ENCODE measurements at regions not wholly inside any gene's neighbourhood (a gene's known extent, or its start where the extent isn't known, plus 50 kb on each side); places are given as distances from the start of the nearest gene placed in this dataset.

GRCh38 chr14:85115921-85116320, 414.0 kb upstream of the FLRT2 start:
- TF ChIP-seq POLR2A (IDR thresholded peaks at IDR 0.05; ENCODE audit: low read length) (no peak), GATA1 (IDR thresholded peaks at IDR 0.05; ENCODE audit: low read depth, low read length) (no peak)
- DNase-seq, result no peak

DNA sequence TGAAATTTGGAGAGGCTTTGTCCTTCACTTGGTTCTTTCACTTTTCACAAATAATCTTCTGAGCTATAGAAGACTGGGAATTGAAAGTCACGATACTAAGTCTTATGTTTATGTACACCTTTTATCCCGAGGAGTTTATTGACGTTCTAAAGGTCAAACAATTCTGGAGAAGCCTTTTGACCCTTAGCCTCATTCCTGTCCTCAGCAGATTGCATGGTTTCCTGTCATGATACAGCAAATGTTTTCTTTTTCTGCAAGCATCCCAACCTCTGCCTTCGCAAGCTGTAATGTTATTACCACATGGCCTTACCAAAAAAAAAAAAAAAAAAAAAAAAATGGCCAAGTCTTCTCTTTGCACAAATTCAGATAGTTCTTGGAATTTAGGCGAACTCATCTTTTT, 411.7 kb upstream of the FLRT2 start:
- no peak for DNase-seq
- TF ChIP-seq GATA1 (IDR thresholded peaks at IDR 0.05; ENCODE audit: low read depth, low read length) (no peak), POLR2A (IDR thresholded peaks at IDR 0.05; ENCODE audit: low read length) (no peak)

GRCh38 chr14:85122690-85123089, 407.3 kb upstream of the FLRT2 start:
- DNase-seq, result no peak
- TF ChIP-seq POLR2A (IDR thresholded peaks at IDR 0.05; ENCODE audit: low read length) (no peak), GATA1 (IDR thresholded peaks at IDR 0.05; ENCODE audit: low read depth, low read length) (no peak)

DNA sequence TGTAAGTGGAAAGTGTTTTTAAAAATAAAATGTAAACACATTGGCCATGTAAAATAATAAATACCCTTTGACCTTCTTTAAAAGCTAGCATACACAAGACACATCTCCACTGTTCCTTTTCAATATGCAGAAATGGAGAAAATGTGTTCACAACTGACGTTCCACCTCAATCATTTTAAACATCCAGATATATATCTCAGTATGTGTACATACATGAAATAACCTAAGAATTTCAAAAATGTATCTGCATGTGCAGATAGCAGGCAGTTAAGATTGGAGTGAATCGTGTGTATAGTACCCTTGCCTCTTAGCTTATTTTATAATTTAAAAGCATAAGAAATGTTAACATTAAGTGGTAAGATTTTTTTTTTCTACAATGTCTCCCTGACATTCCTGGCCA, 406.2 kb upstream of the FLRT2 start:
- DNase-seq, result no peak
- TF ChIP-seq GATA1 (IDR thresholded peaks at IDR 0.05; ENCODE audit: low read depth, low read length), result no peak
- TF ChIP-seq POLR2A (IDR thresholded peaks at IDR 0.05; ENCODE audit: low read length), result no peak

- TF ChIP-seq POLR2A (IDR thresholded peaks at IDR 0.05; ENCODE audit: low read length) (no peak), GATA1 (IDR thresholded peaks at IDR 0.05; ENCODE audit: low read depth, low read length) (no peak)
Observed at GRCh38 chr14:85124631-85125290, 405.2 kb upstream of the FLRT2 start.

GRCh38 chr14:85125291-85125670, 404.7 kb upstream of the FLRT2 start:
- no peak for TF ChIP-seq POLR2A (IDR thresholded peaks at IDR 0.05; ENCODE audit: low read length)
- no peak for TF ChIP-seq GATA1 (IDR thresholded peaks at IDR 0.05; ENCODE audit: low read depth, low read length)
- no peak for DNase-seq

More at GRCh38 chr14:85124631-85125290, 405.2 kb upstream of the FLRT2 start:
- no peak for DNase-seq

DNA sequence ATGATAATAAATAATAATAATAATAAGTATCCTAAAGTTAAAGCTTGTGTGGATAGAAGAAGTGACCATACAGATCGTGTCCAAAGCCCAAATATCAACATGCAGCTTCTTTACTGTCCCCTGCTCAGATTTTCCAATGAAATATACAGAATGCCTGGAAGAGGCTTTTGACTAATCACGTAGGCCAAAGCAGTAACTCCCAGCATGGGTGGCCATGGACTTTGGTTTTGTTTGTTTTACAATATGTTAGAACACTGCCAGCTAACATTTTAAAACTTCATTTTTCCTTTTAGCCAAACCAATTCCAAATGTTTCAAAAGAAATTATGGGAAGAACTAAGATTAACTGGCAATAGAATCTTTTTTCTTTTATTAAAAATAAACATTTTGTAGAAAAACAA, 400.0 kb upstream of the FLRT2 start:
- TF ChIP-seq POLR2A (IDR thresholded peaks at IDR 0.05; ENCODE audit: low read length) (no peak), GATA1 (IDR thresholded peaks at IDR 0.05; ENCODE audit: low read depth, low read length) (no peak)
- no peak for DNase-seq

GRCh38 chr14:85131226-85131922, 398.6 kb upstream of the FLRT2 start:
- TF ChIP-seq GATA1 (IDR thresholded peaks at IDR 0.05; ENCODE audit: low read depth, low read length) (no peak), POLR2A (IDR thresholded peaks at IDR 0.05; ENCODE audit: low read length) (no peak)
- no peak for DNase-seq

DNA sequence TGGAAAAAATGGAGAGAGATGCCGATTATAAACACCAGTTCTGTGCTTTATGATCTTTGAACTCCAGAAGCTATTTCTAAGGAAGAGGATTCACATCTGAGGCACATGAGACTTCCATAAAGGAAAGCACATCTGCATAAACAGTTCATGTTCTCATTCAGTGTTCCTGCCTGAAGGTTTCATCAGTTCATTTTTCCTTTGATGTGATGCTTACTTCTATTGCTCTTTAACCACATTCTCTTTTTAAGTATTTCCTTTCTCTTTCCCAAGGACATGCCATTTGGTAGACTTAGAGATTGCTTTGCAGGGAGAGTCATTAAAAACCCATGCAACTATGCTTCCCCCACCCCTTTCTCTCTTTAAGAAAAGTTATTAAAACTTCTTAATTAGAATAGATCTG, 387.0 kb upstream of the FLRT2 start:
- no peak for DNase-seq
- no peak for TF ChIP-seq POLR2A (IDR thresholded peaks at IDR 0.05; ENCODE audit: low read length)
- no peak for TF ChIP-seq GATA1 (IDR thresholded peaks at IDR 0.05; ENCODE audit: low read depth, low read length)

GRCh38 chr14:85146779-85147178, 383.2 kb upstream of the FLRT2 start:
- DNase-seq, result no peak
- TF ChIP-seq POLR2A (IDR thresholded peaks at IDR 0.05; ENCODE audit: low read length) (no peak), GATA1 (IDR thresholded peaks at IDR 0.05; ENCODE audit: low read depth, low read length) (no peak)

DNA sequence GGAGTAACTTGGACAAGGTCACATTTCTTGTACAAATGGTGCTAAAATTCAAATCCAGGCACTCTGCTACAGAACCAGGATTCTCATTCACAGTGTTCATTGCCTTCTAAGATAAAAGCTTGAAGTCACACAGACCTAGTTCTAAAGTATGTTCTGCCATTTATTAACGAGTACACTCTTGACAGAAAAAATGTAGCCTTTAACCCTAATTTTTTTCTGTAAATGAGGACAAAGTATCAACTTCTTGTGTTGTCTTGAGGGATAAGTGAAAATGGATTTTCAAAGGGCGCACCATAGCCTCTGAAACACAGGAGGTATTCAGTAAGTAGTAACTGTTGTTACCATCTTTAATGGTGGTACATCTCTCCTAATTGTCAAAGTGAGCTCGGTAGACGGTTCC, 379.8 kb upstream of the FLRT2 start:
- DNase-seq, result no peak
- TF ChIP-seq GATA1 (IDR thresholded peaks at IDR 0.05; ENCODE audit: low read depth, low read length), result no peak
- TF ChIP-seq POLR2A (IDR thresholded peaks at IDR 0.05; ENCODE audit: low read length), result no peak

- no peak for TF ChIP-seq POLR2A (IDR thresholded peaks at IDR 0.05; ENCODE audit: low read length)
- no peak for TF ChIP-seq GATA1 (IDR thresholded peaks at IDR 0.05; ENCODE audit: low read depth, low read length)
- no peak for DNase-seq
Observed at GRCh38 chr14:85154714-85155113, 375.2 kb upstream of the FLRT2 start.

GRCh38 chr14:85156319-85156718, 373.6 kb upstream of the FLRT2 start:
- TF ChIP-seq GATA1 (IDR thresholded peaks at IDR 0.05; ENCODE audit: low read depth, low read length) (no peak), POLR2A (IDR thresholded peaks at IDR 0.05; ENCODE audit: low read length) (no peak)
- DNase-seq, result no peak

DNA sequence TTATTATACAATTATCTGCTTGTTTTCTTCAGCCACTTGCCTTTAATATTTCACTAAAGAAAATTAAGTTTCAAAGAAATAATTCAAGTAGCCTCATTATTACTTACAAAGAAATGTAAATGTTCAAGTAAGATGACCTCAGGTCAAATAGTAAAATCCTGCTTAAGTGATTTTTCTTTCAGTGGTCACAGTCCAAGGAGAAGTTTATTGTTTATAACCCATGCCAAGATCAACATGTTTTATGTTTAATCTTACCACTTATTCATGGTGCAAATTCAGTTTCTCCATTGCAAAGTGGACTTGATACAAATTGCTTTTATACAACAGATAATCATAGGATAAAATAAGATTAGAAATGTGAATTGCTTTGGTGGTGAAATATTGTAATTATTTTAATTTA, 370.2 kb upstream of the FLRT2 start:
- TF ChIP-seq GATA1 (IDR thresholded peaks at IDR 0.05; ENCODE audit: low read depth, low read length), result no peak
- TF ChIP-seq POLR2A (IDR thresholded peaks at IDR 0.05; ENCODE audit: low read length), result no peak
- DNase-seq, result no peak

GRCh38 chr14:85165094-85165493, 364.9 kb upstream of the FLRT2 start:
- DNase-seq, result no peak
- TF ChIP-seq POLR2A (IDR thresholded peaks at IDR 0.05; ENCODE audit: low read length), result no peak
- no peak for TF ChIP-seq GATA1 (IDR thresholded peaks at IDR 0.05; ENCODE audit: low read depth, low read length)

All from erythroblast (primary cell).